NCI-H510A (cell line): ENCODE measurements at regions not wholly inside any gene's neighbourhood (a gene's known extent, or its start where the extent isn't known, plus 50 kb on each side); places are given as distances from the start of the nearest gene placed in this dataset.
"Not testable (repeated sequence)": the region's sequence is repeated elsewhere in the genome, so short reads cannot be mapped to it uniquely, and the experiment has no call there.

Experiments
- DNase-seq: peaks from one replicate; lab custom pipeline; 2025; lab: John Stamatoyannopoulos, UW

DNA sequence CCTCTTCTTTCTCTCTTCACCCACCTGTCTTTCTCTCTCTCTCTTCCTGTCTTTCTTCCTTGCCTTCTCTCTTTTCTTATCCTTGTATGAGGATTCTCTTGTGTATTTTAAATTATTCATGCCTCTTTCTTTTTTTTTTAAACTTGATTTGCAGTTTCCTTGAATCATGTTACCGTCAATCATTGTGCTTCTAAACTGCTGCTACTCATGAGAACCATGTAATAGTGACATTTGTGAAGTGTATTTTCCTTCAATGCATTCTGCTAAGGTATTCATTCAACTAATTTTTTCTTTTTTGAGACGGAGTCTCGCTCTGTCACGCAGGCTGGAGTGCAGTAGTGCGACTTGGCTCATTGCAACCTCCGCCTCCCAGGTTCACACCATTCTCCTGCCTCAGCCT is 539.1 kb upstream of the BRINP3 start:
- DNase-seq = no peak

DNA sequence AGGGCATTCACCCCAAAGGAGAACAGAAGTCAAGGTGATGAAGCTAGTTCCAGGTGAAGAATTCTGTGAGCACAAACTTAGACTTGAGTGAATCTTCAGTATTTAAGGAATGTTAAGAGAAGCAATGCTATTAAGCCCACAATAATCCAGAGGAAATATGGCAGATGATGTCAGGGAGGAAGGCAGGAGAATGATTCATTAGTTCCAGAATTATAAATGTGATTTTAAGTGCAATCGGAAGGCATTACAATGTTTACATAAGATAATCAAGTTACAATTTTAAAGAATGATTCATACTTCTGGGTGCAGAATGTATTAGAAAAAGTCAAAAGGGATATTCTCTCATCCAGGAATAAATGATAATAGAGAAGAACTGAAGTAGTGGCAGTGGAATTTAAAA is 545.2 kb upstream of the BRINP3 start:
- DNase-seq = no peak

DNA sequence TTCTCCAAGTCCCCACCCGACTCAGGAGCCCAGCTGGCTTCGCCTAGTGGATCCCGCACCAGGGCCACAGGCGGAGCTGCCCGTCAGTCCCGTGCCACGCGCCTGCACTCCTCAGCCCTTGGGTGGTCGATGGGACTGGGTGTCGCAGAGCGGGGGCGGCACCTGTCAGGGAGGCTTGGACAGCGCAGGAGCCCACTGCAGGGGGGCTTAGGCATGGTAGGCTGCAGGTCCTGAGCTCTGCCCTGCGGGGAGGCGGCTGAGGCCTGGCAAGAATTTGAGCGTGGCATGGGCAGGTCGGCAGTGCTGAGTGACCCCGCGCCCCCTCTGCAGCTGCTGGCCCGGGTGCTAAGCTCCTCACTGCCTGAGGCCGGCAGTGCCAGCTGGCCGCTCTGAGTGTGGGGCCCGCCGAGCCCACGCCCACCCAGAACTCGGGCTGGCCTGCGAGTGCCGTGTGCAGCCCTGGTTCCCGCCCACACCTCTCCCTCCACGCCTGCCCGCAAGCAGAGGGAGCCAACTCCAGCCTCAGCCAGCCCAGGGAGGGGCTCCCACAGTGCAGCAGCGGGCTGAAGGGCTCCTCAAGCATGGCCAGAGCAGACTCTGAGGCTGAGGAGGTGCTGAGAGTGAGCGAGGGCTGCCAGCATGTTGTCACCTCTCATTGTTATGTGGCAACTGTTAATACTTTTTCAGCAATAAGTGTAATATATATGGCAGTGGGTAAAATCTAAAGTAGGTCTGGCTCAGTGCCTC is 548.4 kb upstream of the BRINP3 start:
- DNase-seq = no peak

DNA sequence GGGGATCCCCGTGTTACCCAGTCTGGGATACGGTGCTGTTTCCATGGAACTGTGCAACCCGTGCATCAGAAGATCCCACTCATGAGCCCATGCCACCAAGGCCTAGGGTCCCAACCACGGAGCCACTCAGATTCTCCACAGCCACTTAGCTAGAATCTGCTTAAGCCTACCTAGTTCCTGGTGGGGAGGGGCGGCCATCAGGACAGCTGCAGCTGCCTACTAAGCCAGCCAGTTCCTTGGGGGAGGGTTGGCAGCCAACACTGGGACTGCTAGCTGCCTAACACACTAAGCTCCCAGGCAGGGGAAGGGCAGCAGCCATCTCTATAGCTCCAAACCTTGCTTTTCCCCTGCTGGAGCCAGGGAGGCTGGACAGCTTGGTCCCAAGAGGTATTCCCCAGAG is 549.2 kb upstream of the BRINP3 start:
- no peak for DNase-seq

DNA sequence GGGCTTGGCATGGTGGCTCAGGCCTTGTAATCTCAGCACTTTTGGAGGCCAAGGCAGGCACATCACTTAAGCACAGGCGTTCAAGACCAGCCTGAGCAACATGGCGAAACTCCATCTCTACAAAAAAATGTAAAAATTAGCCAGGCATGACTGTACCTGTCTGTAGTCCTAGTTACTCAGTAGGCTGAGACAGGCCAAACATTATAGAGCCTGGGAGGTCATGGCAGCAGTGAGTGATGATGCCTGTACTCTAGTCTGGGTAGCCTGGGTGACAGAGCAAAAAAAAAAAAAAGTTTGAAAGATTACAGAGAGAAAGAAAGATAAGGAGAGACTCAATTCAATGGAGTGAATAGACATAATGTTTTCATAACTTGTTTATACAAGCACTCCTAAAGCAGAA is 556.5 kb upstream of the BRINP3 start:
- no peak for DNase-seq

DNA sequence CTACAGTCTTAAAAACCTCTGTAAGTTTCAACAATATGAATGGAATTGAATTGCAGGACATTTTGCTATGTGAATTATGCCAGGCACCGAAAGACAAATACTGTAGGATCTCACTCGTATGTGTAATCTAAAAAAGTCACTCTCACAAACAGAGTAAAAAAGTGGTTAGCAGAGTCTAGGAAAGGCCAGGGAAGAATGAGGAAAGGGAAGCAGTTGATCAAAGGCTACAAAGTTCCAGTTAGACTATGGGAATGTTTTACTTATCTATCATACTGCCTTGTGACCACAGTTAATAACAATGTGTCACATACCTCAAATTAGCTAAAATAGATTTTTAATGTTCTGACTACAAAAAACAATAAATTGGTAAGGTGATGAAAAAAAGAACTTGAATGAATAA is 565.4 kb upstream of the BRINP3 start:
- DNase-seq = no peak

DNA sequence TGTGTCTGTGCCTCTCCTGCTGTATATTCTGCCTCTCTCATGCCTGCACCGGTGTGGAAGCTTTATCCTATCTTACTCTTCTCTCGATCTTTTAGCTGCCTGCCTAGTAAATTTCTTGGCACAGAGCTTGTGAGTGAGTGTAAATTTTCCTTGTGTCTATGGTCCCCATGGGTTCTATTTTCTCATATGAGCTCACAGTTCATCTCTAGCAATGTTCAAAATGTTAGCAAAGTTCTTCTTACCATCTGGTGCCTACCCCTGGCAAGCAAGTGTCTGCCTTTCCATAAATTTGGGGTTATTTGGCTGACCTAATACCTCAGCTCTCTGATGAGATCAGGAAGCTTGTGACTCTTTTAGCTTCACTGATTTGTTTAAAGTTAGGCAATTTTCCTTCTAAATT is 572.1 kb upstream of the BRINP3 start:
- DNase-seq = no peak

DNA sequence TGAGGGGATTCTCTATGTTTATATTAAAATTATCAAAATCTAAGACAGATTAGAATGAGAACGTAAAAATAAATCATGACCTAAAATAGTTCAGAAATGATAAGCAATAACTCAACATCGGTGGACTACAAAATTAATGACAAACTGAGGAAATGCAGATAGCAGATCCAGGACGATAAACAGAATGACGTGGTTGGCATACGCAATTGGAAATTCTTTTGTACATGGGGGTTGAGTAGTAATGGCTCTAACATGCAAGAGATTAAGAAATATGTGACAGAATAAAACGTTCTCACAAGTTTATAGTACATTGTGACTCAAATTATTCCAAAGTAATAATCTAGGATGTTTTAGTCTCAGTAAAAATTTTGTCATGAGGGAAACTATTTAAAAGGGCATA is 575.2 kb upstream of the BRINP3 start:
- no peak for DNase-seq

DNA sequence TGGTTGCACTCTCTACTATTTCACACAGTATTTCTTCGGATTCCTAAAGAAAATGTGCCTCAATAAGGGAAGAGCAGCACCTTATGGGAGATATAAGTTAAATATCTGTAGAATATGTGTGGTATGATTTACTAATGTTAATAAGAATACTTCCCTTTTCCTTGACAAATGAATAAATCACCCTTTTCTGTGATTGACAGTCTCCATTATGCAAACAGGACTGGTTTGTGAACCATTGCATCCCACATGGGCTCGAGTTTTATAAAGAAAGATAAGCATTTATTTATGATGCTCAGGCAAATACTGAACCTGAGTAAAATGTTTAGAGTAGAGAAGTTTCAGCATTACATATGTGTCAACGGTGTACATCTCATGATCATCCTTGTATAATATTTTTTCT is 587.7 kb upstream of the BRINP3 start:
- DNase-seq = no peak

DNA sequence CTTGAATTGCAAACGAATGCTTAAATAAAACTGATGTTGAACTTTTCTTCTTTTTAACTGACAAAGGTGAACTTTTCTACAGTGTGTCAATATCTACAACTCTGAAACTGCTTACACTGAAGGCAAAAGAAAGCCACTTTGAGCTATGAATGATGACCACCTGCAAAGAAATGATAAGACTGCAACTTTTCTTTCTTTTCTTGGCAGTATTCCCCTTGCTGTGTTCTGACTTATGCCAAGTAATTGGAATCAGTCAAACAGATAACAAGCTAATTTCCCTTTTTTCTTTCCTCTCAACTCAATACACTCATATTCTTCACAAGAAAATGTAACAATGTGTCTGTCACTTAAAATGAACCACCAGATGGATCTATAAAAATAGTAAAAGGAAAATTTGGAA is 588.1 kb upstream of the BRINP3 start:
- no peak for DNase-seq

DNA sequence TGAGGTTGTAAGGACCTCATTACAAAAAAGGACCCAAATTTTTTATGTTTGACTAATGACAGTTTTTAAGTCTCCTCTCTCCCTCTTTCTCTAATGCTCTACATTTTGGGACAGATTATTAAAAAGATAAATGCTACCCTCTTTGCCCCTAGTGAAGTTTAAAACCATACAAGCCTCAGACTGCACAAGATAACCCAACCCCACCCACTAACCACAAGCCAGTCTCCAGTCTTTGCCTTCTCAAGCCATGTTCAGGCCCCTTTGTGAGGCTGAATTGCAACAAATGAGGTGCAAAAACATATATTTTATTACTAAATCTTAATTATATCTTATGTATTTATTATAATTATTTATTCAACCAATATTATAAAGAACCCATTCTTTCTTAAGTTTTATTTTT is 597.2 kb upstream of the BRINP3 start:
- no peak for DNase-seq

DNA sequence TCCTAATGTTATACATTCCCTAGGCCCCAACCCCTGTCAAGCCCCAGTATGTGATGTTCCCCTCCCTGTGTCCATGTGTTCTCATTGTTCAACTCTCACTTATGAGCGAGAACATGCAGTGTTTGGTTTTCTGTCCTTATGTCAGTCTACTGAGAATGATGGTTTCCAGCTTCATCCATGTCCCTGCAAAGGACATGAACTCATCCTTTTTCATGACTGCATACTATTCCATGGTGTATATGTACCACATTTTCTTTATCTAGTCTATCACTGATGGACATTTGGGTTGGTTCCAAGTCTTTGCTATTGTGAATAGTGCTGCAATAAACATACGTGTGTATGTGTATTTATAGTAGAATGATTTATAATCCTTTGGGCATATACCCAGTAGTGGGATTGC is 605.4 kb upstream of the BRINP3 start:
- DNase-seq = not testable (repeated sequence)

DNA sequence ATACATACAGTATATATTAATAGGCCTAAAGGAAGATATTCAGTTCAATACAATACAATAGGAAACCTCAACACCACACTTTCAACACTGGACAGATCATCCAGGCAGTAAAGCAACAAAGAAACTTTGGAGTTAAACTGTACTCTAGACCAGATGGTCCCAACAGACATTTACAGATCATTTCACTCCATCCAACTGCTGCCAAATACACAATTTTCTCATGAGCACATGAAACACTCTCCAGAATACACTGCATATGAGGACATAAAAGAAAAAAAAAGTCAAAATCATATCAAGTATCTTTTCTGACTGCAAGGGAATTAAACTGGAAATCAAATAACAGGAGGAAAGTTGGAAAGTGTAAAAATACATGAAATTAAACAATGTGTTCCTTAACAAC is 607.5 kb upstream of the BRINP3 start:
- no peak for DNase-seq

DNA sequence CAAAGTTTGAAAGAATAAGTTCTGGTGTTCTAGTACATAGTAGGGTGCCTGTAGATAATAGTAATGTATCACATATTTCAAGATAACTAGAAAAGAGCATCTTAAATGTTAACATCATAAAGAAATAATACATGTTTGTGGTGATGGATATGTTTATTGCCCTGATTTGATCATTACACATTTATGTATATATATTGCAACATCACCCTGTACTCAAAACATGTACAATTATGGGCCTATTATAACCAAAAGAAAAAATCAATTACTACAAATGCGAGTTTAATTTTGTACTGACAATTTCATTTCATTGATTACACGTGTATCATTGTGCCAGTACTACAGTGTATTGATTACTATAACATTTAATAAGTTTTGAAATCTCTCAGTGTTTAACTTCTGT is 609.2 kb upstream of the BRINP3 start:
- DNase-seq = no peak

DNA sequence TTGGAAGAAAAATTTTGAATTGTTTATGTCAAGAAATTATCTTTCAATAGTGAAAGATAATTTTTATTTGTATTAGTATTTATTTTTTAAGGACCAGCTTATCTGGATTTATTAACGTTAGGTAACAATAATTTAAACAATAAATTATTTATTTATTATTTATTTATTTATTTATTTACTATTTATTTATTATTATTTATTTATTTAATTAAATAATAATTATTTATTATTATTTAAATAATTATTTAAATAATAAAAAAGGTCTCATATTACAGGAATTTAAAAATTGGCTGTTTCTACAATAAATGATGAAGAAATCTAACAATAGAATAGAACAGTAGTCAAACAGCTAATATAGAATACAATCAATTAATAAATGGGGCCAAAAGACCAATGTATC is 618.7 kb upstream of the BRINP3 start:
- no peak for DNase-seq

DNA sequence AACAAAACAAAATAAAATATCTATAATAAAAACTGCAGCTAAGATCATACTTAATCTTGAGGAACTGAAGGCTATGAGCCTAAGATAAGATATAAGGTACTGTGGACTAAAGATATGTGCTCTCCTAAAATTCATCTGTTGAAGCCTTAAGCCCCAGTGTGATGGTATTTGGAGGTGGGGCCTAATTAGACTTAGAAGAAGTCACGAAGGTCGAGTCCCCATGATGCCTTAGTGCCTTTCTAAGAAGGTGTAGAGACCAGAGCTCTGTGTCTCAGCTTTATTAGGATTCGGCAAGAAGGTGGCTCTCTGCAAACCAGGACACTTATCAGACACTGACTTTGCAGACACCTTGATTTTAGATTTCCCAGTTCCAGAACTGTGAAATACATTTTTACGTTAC is 622.0 kb upstream of the BRINP3 start:
- DNase-seq = no peak

DNA sequence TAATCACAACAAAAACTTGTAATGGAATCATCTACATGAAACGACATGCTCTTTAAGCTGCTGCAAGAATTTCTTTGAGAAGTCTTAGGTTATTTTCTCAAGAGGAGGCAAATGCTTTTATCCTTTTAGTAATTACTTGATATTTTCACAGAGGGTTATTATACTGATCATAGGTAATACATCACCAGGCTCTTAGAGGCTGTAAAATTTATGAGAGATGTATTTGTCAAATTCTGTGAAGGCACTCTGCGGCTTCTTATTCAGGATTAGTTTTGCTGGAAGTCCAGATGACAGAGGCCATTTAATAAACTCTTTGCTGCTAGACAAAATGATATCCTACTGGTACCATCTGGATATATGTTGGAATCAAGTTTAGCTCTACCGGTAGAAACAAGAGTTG is 624.3 kb upstream of the BRINP3 start:
- DNase-seq = no peak

DNA sequence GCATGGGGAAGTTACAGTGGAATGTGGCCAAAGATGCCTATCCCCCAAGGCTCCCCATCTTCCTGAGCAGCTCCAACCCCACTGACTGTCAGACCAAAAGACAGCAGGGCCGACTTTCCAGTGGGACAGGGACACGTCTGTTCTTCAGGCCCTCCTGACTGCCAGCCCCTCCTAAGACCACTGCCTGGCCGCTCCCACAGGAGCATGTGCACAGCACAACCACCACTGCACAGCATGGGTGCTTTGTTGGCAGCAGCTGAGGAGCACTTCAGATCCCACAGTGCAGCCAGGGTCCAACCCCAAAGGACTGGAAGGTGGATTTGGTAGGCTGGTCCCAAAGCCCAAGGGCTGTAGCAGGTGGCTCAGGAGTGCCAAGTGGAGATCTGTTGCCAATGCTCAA is 648.3 kb upstream of the BRINP3 start:
- no peak for DNase-seq

DNA sequence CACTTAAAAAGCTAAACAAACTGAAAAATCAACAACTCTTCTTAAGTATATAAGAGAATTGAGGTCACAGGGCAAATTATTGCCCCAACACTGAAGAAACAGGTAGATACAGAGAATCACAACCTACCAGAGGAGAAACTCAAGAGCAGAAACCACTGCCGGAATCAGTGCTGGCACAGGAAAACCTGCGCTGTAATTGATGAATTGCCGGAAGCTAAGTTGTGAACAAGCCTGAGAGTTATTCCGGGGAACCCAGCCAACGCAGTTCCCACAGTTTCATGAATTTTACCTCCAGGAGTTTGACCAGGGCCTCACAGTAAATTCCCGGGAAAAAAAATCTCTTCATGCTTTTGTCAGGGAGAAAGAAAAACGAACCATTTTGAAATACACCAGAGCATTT is 657.1 kb upstream of the BRINP3 start:
- DNase-seq = no peak

DNA sequence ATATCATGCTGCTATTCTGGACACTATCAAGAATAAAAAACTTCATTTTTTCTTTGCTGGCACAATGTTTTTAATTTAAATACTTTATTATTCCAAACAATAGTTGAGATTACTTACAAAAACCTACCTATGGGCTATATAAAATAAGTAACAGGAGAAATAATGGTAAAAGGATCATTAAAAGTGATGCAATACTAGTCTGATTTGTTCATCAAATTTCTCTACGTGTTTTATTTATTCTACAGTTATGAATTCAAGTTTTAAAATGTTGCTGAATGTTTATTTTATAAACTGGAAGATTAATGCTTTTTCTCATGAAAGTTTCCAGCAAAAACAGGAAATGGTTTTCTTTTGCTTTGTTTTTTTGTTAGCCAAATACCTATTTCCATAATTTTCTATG is 662.4 kb upstream of the BRINP3 start:
- DNase-seq = no peak

DNA sequence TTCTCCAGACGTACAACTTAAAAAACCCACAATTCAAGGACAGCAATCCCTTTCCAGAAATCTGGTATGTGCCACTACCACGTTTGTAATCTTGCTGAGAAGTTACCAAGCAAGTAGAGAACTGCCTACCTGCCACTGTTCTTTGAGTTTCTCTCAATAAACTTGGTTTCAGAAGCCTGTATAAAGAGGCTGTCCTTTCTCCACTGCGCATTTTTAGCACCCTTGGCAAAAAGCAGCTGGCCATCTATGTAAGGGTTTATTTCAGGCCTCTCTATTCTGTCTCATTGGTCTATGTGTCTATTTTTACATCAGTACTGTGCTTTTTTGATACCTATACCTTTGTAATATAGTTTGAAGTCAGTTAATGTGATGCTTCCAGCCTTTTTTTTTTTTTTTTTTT is 665.1 kb upstream of the BRINP3 start:
- no peak for DNase-seq

DNA sequence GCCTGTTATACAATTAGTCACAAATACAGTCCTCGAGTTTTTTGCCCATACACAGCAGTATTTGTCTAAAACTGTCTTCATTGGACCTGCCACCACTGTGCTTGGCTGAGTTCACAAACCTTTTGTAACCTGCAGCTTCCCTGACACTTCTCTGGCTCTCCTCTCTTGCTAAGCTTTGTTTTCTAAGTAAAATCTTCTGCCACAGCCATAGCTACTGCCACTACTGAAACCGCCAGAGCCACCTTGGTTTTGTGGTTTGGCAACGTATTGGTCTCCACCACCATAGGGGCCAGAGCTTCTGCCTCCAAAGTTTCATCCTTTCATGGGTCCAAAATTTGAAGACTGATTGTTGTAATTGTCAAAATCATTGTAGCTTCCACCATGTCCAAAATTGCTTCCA is 668.2 kb upstream of the BRINP3 start:
- no peak for DNase-seq

DNA sequence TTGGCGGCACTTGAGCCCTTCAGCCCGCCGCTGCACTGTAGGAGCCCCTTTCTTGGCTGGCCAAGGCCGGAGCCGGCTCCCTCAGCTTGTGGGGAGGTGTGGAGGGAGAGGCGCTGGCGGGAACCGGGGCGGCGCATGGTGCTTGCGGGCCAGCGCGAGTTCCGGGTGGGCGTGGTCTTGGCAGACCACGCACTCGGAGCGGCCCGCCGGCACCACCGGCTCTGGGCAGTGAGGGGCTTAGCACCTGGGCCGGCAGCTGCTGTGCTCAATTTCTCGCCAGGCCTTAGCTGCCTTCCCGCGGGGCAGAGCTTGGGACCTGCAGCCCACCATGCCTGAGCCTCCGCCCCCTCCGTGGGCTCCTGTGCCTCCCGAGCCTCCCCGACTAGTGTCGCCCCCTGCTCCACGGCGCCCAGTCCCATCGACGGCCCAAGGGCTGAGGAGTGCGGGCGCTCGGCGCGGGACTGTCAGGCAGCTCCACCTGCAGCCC is 673.7 kb upstream of the BRINP3 start:
- no peak for DNase-seq

DNA sequence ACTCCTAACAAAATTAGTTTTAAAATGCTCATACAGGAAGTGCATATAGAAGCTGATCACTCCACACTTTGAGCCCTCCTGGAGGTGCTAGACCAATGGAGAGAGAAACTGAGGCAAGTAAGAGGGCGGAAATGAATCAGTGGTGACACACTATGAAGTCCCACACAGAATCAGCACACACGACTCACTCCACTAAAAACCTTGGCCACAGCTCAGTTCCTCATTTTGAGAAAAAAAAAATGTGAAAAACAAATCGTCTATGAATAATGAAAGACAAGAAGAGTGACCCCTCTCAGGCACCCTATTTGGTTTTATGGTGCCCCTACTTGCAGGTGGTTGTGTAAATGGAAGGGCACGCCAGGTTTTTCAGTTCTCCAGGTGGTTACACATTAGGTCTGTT is 675.1 kb upstream of the BRINP3 start:
- DNase-seq = no peak

DNA sequence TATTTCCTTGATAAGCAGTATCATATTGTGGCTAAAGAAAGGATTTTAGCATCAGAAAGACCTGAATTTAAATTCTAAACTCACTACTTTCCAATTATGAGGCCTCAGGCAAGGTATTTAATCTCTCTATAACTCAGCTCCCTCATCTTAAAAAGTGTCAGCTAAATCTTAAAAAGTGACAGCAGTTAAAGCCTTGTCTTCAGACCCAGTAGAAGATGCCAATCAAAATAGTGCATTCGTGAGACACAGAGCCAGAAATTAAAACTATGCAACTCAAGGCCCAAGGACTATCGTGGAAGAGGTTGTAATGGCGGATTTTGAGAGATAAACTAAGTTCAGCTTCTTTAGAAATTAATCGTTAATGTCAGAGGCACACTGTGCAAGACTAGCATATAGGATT is 677.5 kb upstream of the BRINP3 start:
- DNase-seq = no peak
